ENCODE measurements at regions not wholly inside any gene's neighbourhood (a gene's known extent, or its start where the extent isn't known, plus 50 kb on each side); places are given as distances from the start of the nearest gene placed in this dataset.

DNA sequence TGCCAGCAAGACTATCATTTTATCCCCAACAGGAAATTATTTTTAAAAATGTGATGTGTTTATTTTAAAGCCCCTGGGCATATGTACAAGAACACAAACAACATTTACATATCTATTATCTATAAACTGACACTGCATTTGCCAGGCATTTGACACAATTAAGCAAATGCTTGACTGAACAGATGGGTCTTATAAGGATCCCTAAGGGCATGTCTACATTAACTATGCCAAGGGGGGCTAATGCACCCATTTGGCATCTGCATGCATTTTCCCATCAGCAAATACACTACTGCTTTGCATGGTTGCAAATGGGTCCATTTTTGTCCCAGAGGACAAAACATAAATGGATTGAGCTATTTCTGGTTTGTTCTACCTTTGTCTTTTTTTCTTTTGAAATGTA is 884.8 kb upstream of the B3GALT2 start:
- TF ChIP-seq, protein P1, sequence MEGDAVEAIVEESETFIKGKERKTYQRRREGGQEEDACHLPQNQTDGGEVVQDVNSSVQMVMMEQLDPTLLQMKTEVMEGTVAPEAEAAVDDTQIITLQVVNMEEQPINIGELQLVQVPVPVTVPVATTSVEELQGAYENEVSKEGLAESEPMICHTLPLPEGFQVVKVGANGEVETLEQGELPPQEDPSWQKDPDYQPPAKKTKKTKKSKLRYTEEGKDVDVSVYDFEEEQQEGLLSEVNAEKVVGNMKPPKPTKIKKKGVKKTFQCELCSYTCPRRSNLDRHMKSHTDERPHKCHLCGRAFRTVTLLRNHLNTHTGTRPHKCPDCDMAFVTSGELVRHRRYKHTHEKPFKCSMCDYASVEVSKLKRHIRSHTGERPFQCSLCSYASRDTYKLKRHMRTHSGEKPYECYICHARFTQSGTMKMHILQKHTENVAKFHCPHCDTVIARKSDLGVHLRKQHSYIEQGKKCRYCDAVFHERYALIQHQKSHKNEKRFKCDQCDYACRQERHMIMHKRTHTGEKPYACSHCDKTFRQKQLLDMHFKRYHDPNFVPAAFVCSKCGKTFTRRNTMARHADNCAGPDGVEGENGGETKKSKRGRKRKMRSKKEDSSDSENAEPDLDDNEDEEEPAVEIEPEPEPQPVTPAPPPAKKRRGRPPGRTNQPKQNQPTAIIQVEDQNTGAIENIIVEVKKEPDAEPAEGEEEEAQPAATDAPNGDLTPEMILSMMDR (IDR thresholded peaks at IDR 0.05) = no peak
- DNase-seq (ENCODE audit: low spot score) = no peak
- Histone ChIP-seq H3K27ac (no peak overlapping the region), H3K4me3 (no peak overlapping the region)

DNA sequence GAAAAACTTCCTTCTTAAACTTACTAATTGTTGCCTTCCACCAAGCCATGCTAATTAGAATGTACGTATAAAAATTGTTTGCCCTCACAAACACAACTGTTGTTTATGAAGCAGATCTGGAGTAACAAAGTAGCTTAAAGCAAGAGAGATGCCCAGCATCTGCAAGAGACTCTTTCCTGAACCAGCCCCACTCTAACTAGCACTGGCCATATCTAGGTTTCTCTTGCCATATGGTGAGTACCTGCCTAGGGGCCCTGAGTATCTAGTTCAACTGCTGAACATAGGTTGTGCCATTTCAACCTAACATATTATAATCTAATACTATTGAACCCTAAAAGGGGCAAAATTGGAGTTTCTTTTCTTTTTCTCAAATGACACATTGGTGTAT is 883.4 kb upstream of the B3GALT2 start:
- TF ChIP-seq, protein P1 (IDR thresholded peaks at IDR 0.05) = no peak
- Histone ChIP-seq H3K4me3 (no peak overlapping the region), H3K27ac (no peak overlapping the region)
- DNase-seq (ENCODE audit: low spot score) = no peak

DNA sequence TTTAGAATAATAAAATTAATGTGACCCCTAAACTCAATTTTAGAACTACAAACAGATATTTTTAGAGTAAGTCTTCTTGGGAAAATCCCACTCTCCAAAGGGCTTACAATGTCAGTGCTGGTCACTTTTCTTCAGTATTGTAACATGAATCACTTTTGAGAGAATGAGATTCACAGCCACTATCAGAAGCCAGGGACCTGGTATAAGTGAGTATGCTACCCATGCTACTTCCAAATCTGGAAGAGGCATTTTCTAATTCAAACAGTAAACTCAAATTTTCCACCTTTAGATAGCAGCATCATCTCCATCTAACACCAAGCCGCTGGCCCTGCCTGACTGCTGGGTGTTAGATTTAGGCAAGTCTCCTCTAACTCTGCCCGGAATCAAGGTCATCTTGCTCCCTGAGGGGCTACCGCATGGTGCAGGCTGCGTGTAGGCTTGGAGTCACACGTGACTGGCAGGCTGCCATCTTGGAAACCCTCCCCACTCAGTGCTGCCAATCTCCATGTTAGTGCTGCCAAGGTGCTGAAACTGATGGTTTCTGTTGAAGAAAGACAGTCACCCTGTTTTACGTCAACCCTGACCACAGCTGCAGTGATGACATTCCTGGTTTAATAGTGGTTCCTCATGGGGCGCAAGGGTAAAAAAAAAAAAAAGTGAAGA is 882.9 kb upstream of the B3GALT2 start:
- no peak overlapping the region for H3K27ac ChIP-seq
- no peak overlapping the region for H3K4me3 ChIP-seq
- TF ChIP-seq, protein P1 (IDR thresholded peaks at IDR 0.05) = no peak
- no peak for DNase-seq (ENCODE audit: low spot score)

DNA sequence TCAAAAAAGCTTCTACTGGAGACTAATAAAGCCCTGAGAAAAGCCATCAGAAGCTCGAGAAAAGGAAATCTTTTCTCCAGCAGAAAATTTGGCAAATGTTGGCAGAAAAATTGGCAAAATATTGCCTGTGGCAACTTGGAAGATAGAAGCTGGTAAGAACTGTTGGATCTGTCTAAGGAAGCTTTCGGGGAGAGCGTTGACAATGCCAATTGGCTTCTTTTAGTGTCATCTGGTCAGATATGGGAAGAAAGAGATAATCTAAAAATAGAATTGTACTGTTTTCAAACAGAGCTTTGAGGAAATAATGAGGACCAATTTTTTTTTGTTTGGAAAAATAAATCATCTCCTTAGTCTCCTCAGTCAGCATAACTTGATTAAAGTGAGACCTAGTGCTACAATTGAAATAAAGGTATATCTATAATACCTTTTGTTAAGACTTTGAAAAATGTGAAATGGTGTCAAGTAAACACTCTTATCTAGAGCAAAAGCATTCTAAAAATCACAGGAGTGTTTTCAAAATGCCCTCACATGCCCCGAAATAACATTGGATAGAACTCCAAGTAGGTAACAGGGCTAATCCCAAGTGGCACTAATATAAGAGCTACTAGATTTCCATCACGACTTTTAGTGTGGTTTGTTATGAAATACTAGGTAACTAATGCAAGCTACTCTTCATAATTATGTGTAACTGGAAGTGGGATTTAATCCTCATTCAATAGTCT is 882.2 kb upstream of the B3GALT2 start:
- no peak for DNase-seq (ENCODE audit: low spot score)
- Histone ChIP-seq H3K4me3 (no peak overlapping the region), H3K27ac (no peak overlapping the region)
- TF ChIP-seq, protein P1 (IDR thresholded peaks at IDR 0.05) = no peak

DNA sequence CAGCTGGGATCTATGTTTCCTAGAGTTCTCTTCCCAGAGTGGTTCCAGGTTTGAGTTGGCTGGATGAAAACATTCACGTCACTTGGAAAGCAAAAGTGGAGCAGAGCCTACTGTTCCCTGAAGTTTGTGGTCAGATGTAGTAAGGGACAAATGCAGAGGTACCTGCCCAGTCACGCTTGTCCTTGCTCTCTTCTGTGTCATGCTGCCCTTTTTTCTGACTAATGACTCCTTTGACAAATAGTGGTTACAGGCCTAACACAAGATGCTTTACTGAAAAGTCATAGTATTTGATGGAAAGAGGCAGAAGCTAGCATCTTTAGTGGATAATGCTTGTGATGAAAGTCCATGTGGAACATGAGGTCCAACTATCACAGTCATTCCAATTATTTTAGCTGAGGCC is 881.4 kb upstream of the B3GALT2 start:
- TF ChIP-seq, protein P1 (IDR thresholded peaks at IDR 0.05) = no peak
- Histone ChIP-seq H3K4me3 (no peak overlapping the region), H3K27ac (no peak overlapping the region)
- no peak for DNase-seq (ENCODE audit: low spot score)

DNA sequence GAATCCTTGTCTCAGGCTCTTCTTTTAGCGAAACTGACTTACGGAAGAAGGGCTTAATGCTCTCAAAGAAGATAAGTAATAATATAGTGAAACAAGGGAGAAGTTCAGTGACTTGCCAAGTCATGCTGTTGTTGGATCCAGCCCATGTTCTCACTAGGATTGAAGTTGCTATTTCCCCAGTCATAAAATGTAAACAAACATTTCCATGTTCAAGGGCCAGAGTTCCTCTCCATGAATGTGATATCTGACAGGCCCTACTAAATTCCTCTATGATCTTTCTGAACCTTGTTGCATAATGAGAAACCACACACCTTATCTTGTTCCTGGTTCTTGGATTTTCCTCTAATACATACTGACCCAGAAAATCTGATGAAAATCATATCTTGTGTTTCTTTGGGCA is 876.5 kb upstream of the B3GALT2 start:
- TF ChIP-seq, protein P1 (IDR thresholded peaks at IDR 0.05) = no peak
- DNase-seq (ENCODE audit: low spot score) = no peak
- Histone ChIP-seq H3K27ac (no peak overlapping the region), H3K4me3 (no peak overlapping the region)

DNA sequence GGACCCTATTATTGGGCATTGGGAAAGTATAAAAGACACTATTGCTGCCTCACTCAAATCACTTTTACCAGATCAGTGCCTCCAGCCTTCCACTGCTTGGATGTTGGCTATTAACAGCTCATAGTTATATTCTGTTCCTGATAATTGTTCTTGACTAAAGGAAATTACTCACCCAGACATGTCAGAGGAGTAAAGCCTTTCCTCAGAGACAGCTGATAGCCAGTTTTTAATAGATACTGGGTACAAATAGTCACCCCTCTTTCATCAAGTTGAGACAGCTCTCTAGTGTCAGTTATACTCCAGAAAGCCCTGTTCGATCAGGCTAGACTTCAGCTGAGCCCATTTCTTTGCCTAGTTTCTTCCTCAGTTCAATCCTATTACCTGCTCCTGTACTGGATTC is 876.1 kb upstream of the B3GALT2 start:
- TF ChIP-seq, protein P1 (IDR thresholded peaks at IDR 0.05) = no peak
- no peak for DNase-seq (ENCODE audit: low spot score)
- H3K27ac ChIP-seq = no peak overlapping the region

More for the DNA sequence above, 876.1 kb upstream of the B3GALT2 start:
- no peak overlapping the region for H3K4me3 ChIP-seq
